K562 (cell line): ENCODE measurements at regions not wholly inside any gene's neighbourhood (a gene's known extent, or its start where the extent isn't known, plus 50 kb on each side); places are given as distances from the start of the nearest gene placed in this dataset.

Experiments used
- ATAC-seq: fragments of 200-7000 bp; cut with Tn5 transposase; 3 replicates; pipeline ENCODE4 v1.9.1; 2020; ENCODE audit warnings: moderate library complexity
- BruUV-seq: library from RNA; stranded (reverse); fragments of 400-500 nt; replicated peaks from 2 replicates; lab custom pipeline; 2021; lab: Mats Ljungman, UMichigan
- CTCF ChIA-PET: fragments of 300-600 bp; formaldehyde crosslinking; extraction: SDS; loops from one replicate; lab custom pipeline; 2021; ENCODE audit warnings: low intra/inter-chr PET ratio; lab: Yijun Ruan, JAX
- POLR2A ChIA-PET: fragments of 300-600, 350-650 bp; sonication (Branson Sonifier 250); formaldehyde crosslinking; extraction: SDS; loops from one replicate; lab custom pipeline; 2021; ENCODE audit warnings: antibody characterized with exemption, inconsistent platforms; lab: Yijun Ruan, JAX
- DNase-seq, 4 experiments: peaks; one replicate each; pipeline versions ENCODE4 v3.0.0 to v3.0.0-alpha.2; 2011 to 2018; ENCODE audit warnings: low spot score in 3 of 4, mixed read lengths in 3 of 4; ENCODE audit errors: extremely low read depth in 1 of 4
- FAIRE-seq: peaks from 2 replicates; lab custom pipeline; 2011; peaks lifted over from hg19 to GRCh38; lab: Jason Lieb, UNC
- H2AFZ ChIP-seq: 2 replicates; pipeline ENCODE4 v1.6.0; 2011; ENCODE audit warnings: low read depth, low read length, control low read depth, inconsistent platforms
- H3K27ac ChIP-seq: fragments of 200-600 bp; 3 replicates; pipeline ENCODE4 v1.8.0; 2011; ENCODE audit warnings: low read depth, mild to moderate bottlenecking, control low read depth, inconsistent platforms, low read length, moderate library complexity, mixed read lengths; ENCODE audit errors: extremely low read depth
- H3K27me3 ChIP-seq, 2 experiments: fragments of 300-600 bp in 1 of 2; 2 replicates in 1 of 2; 3 replicates in 1 of 2; pipeline versions ENCODE4 v1.6.0 to v1.8.0; 2011; ENCODE audit warnings: inconsistent platforms in 2 of 2, low read length in 2 of 2, mild to moderate bottlenecking in 1 of 2, mixed read lengths in 1 of 2, moderate library complexity in 1 of 2; ENCODE audit not compliant: control insufficient read depth in 2 of 2, insufficient read depth in 2 of 2
- H3K36me3 ChIP-seq: fragments of 300-600 bp; 3 replicates; pipeline ENCODE4 v1.8.0; 2011; ENCODE audit warnings: mild to moderate bottlenecking, low read length, inconsistent platforms; ENCODE audit not compliant: control insufficient read depth, insufficient read depth
- H3K4me1 ChIP-seq, 2 experiments: fragments of 200-600 bp in 1 of 2; replicated peaks in 1 of 2; 2 replicates in 1 of 2; 3 replicates in 1 of 2; pipeline versions ENCODE4 v1.5.1 to v1.8.0; 2011; ENCODE audit warnings: inconsistent platforms in 2 of 2, low read length in 2 of 2, mild to moderate bottlenecking in 1 of 2, mixed read lengths in 1 of 2, moderate library complexity in 1 of 2; ENCODE audit not compliant: control insufficient read depth in 2 of 2, insufficient read depth in 2 of 2
- H3K4me2 ChIP-seq: 2 replicates; pipeline ENCODE4 v1.6.1; 2011; ENCODE audit warnings: low read length, control low read depth, inconsistent platforms, mixed read lengths; ENCODE audit not compliant: insufficient read depth
- H3K4me3 ChIP-seq: fragments of 200-600 bp; sonication (generic), shearing (Covaris generic); 2 replicates; pipeline ENCODE4 v1.5.1; 2016; ENCODE audit warnings: control low read depth, inconsistent platforms
- H3K79me2 ChIP-seq: fragments of 200-600 bp; 3 replicates; pipeline ENCODE4 v1.8.0; 2011; ENCODE audit warnings: low read length, inconsistent platforms; ENCODE audit not compliant: control insufficient read depth, insufficient read depth
- H3K9ac ChIP-seq, 2 experiments: 2 replicates each; pipeline versions ENCODE4 v1.6.0 to v1.6.1; 2011; ENCODE audit warnings: low read depth in 2 of 2, low read length in 2 of 2, control low read depth in 1 of 2, inconsistent platforms in 1 of 2, mild to moderate bottlenecking in 1 of 2, mixed read lengths in 1 of 2; ENCODE audit not compliant: insufficient read depth in 1 of 2
- H3K9me1 ChIP-seq: one replicate; pipeline ENCODE4 v1.6.0; 2011; ENCODE audit warnings: inconsistent platforms, mild to moderate bottlenecking, low read length, moderate library complexity; ENCODE audit not compliant: control insufficient read depth, insufficient read depth
- H3K9me3 ChIP-seq: replicated peaks from 2 replicates; pipeline ENCODE4 v1.5.1; 2011; ENCODE audit warnings: low read depth, low read length, inconsistent platforms; ENCODE audit not compliant: control insufficient read depth, insufficient read depth
- H4K20me1 ChIP-seq: replicated peaks from 2 replicates; pipeline ENCODE4 v1.6.1; 2011; ENCODE audit warnings: low read length, inconsistent platforms, mixed read lengths; ENCODE audit not compliant: control insufficient read depth, insufficient read depth
- AFF1 ChIP-seq, 2 experiments: fragments of 450-650 bp; IDR thresholded peaks; 2 replicates each; pipeline ENCODE4 v1.6.1; 2018; ENCODE audit warnings: mild to moderate bottlenecking in 2 of 2, low read depth in 1 of 2; ENCODE audit not compliant: partially characterized antibody in 2 of 2
- FOS ChIP-seq: IDR thresholded peaks from 3 replicates; pipeline ENCODE4 v1.6.1; 2011; ENCODE audit not compliant: insufficient read length; ENCODE audit errors: extremely low read depth
- GATA2 ChIP-seq: sonication (generic); formaldehyde crosslinking; IDR thresholded peaks from 2 replicates; pipeline ENCODE4 v1.4.0; 2020; ENCODE audit warnings: mild to moderate bottlenecking, missing genetic modification reagents
- GATAD2B ChIP-seq: fragments of 450-650 bp; IDR thresholded peaks from 2 replicates; pipeline ENCODE4 v1.6.1; 2017; ENCODE audit warnings: mild to moderate bottlenecking, borderline replicate concordance
- GTF2B ChIP-seq: IDR thresholded peaks from 2 replicates; pipeline ENCODE4 v1.6.1; 2011; ENCODE audit not compliant: insufficient read length; ENCODE audit errors: extremely low read depth
- HINFP ChIP-seq: fragments of 450-650 bp; conservative IDR thresholded peaks from 2 replicates; pipeline ENCODE4 v1.6.1; 2016; ENCODE audit warnings: missing genetic modification characterization, low read depth, mild to moderate bottlenecking, control low read depth, missing compliant biosample characterization
- HNRNPL ChIP-seq: fragments of 200-400 bp; formaldehyde crosslinking; IDR thresholded peaks from 2 replicates; pipeline ENCODE4 v1.6.1; 2017; ENCODE audit warnings: low read depth, mild to moderate bottlenecking, low read length
- MITF ChIP-seq: IDR thresholded peaks from 2 replicates; pipeline ENCODE4 v1.6.1; 2014; ENCODE audit warnings: antibody characterized with exemption
- POLR3G ChIP-seq: IDR thresholded peaks from 2 replicates; pipeline ENCODE4 v1.6.1; 2011; ENCODE audit not compliant: insufficient read length, insufficient replicate concordance; ENCODE audit errors: extremely low read depth
- SAFB ChIP-seq: fragments of 200-400 bp; formaldehyde crosslinking; IDR thresholded peaks from 2 replicates; pipeline ENCODE4 v1.6.1; 2017; ENCODE audit warnings: low read depth, low read length, borderline replicate concordance
- STAT5A ChIP-seq: IDR thresholded peaks from 2 replicates; pipeline ENCODE4 v1.6.1; 2012; ENCODE audit warnings: low read length, inconsistent platforms, borderline replicate concordance
- ZBTB12 ChIP-seq: fragments of 250-450 bp; sonication (Bioruptor Pico); IDR thresholded peaks from 2 replicates; pipeline ENCODE4 v1.4.0; 2020
- ZNF589 ChIP-seq: fragments of 200-800 bp; sonication (Bioruptor generic); IDR thresholded peaks from 2 replicates; pipeline ENCODE4 v1.6.1; 2016; ENCODE audit warnings: low read depth, missing genetic modification characterization, missing compliant biosample characterization
- ZNF644 ChIP-seq: fragments of 200-800 bp; sonication (Bioruptor generic); IDR thresholded peaks from 2 replicates; pipeline ENCODE4 v1.6.1; 2016; ENCODE audit warnings: low read depth, missing genetic modification characterization, missing compliant biosample characterization
- in situ Hi-C: fragments of 300-500 bp; cut with MboI; formaldehyde crosslinking; loops from 4 replicates; pipeline ENCODE4 v1.15.0; 2018; ENCODE audit warnings: inconsistent platforms, mixed read lengths
- intact Hi-C: fragments of 100-400 bp; cut with micrococcal nuclease; formaldehyde crosslinking; loops from 2 replicates; pipeline ENCODE4 v1.14.2; 2022

GRCh38 chr3:86792316-86792715 is 198.6 kb downstream of the VGLL3 start:
- in situ Hi-C loops, result no loop called here
- POLR2A ChIA-PET, result no interaction called here
- DNase-seq, result no peak
- TF ChIP-seq ZBTB12 (CRISPR knock-in tag), result no peak
- no peak for TF ChIP-seq STAT5A
- TF ChIP-seq GTF2B, result no peak
- TF ChIP-seq GATAD2B, result no peak
- TF ChIP-seq ZNF589 (CRISPR knock-in tag), result no peak
- TF ChIP-seq ZNF644 (tag), result no peak
- no peak for TF ChIP-seq FOS
- TF ChIP-seq HNRNPL, result no peak
- TF ChIP-seq GATA2 (CRISPR knock-in tag), result no peak
- TF ChIP-seq HINFP (tag), result no peak
- no peak for TF ChIP-seq MITF
- TF ChIP-seq SAFB, result no peak
- no peak for TF ChIP-seq AFF1 (IDR thresholded peaks at IDR 0.05; ENCODE audit: low read depth in 1 of 2, partially characterized antibody in 2 of 2)
- TF ChIP-seq POLR3G, result no peak

More at GRCh38 chr3:86792316-86792715, 198.6 kb downstream of the VGLL3 start:
- Histone ChIP-seq H3K36me3 (no peaks in the 10 kb centered on the region), H3K27me3 (no peaks in the 10 kb centered on the region), H3K9me1 (no peaks in the 10 kb centered on the region), H3K4me1 (no peaks in the 10 kb centered on the region), H3K4me2 (no peak overlapping the region), H3K9ac (no peak overlapping the region), H2AFZ (no peak overlapping the region), H3K79me2 (no peaks in the 10 kb centered on the region), H3K27ac (no peak overlapping the region), H4K20me1 (no peaks in the 10 kb centered on the region), H3K4me3 (no peak overlapping the region), H3K9me3 (no peaks in the 10 kb centered on the region)
- CTCF ChIA-PET, result no interaction called here
- BruUV-seq, result no TSS peak
- no peak for FAIRE-seq
- intact Hi-C loops, result no loop called here
- no peak for ATAC-seq
